ENCODE measurements at regions not wholly inside any gene's neighbourhood (a gene's known extent, or its start where the extent isn't known, plus 50 kb on each side); places are given as distances from the start of the nearest gene placed in this dataset.

- no peak overlapping the region for H3K4me2 ChIP-seq (ENCODE audit: insufficient read depth in 1 of 2, low read depth in 2 of 2, low read length in 2 of 2)
Observed at GRCh38 chr3:66719796-66720356, 219.1 kb upstream of the LRIG1 start.

More at GRCh38 chr3:66719796-66720356, 219.1 kb upstream of the LRIG1 start:
- Histone ChIP-seq H2AFZ (ENCODE audit: low read length) (no peak overlapping the region), H3K79me2 (ENCODE audit: control insufficient read depth in 1 of 2, insufficient read depth in 2 of 2, low read length in 2 of 2) (no peaks in the 10 kb centered on the region), H3K27me3 (replicated peaks in 1 of 4; ENCODE audit: control insufficient read depth in 3 of 4, extremely low read depth in 1 of 4, insufficient read depth in 3 of 4, low read length in 3 of 4) (no peaks in the 10 kb centered on the region), H3K14ac (ENCODE audit: insufficient read length) (no peak overlapping the region), H4K20me1 (replicated peaks in 1 of 2; ENCODE audit: control insufficient read depth in 1 of 2, insufficient read depth in 2 of 2, low read length in 2 of 2) (no peaks in the 10 kb centered on the region), H2AK5ac (ENCODE audit: low read depth, low read length) (no peak overlapping the region), H3K23me2 (ENCODE audit: low read depth, low read length) (no peaks in the 10 kb centered on the region), H4K8ac (ENCODE audit: extremely low read depth, insufficient read depth, low read length) (no peak overlapping the region), H3K79me1 (ENCODE audit: low read depth, low read length) (no peaks in the 10 kb centered on the region), H3K9me3 (ENCODE audit: insufficient read depth in 2 of 2, low read depth in 1 of 2, low read length in 1 of 2) (no peaks in the 10 kb centered on the region), H3K36me3 (ENCODE audit: control insufficient read depth in 2 of 4, insufficient read depth in 4 of 4, low read length in 3 of 4) (no peaks in the 10 kb centered on the region), H3K27ac (ENCODE audit: low read depth, low read length) (no peak overlapping the region), H2BK20ac (ENCODE audit: low read length) (no peak overlapping the region), H2BK5ac (ENCODE audit: low read depth, low read length) (no peak overlapping the region), H3K4me1 (replicated peaks in 1 of 4; ENCODE audit: control insufficient read depth in 3 of 4, insufficient read depth in 4 of 4, low read length in 3 of 4) (peaks cover 0 to 6% (median 2%) of the 10 kb centered on the region in 4 experiments; a peak in 2 of 7 replicates), H2BK12ac (ENCODE audit: low read depth, low read length) (no peak overlapping the region), H4K91ac (replicated peaks; ENCODE audit: insufficient read length, low read length) (no peak overlapping the region), H3K18ac (ENCODE audit: extremely low read depth, low read length) (no peak overlapping the region), H2BK15ac (ENCODE audit: low read length) (no peak overlapping the region), H4K5ac (ENCODE audit: insufficient read length, low read depth, low read length) (no peak overlapping the region), H3K23ac (ENCODE audit: insufficient read length) (no peak overlapping the region), H3K4me3 (ENCODE audit: extremely low read depth in 1 of 4, insufficient read depth in 2 of 4, low read depth in 3 of 4, low read length in 4 of 4) (no peak overlapping the region), H3K4ac (replicated peaks; ENCODE audit: insufficient read length, low read depth, low read length) (no peak overlapping the region), H3K56ac (replicated peaks; ENCODE audit: insufficient read length, low read depth, low read length) (no peak overlapping the region), H2BK120ac (replicated peaks; ENCODE audit: low read depth, low read length) (no peak overlapping the region), H3K9ac (replicated peaks in 1 of 4; ENCODE audit: extremely low read depth in 1 of 4, low read depth in 3 of 4, low read length in 3 of 4) (no peak overlapping the region)
- DNase-seq (ENCODE audit: low read depth in 1 of 2, low spot score in 2 of 2) (no peak), FAIRE-seq (no peak)
- 96% methylated on average over 6 of the region's 6 CpGs; no CpG with 5 or more reads in 1 of the 2 experiments for WGBS, 2 experiments (ENCODE audit: extremely low coverage in 1 of 2, insufficient coverage in 1 of 2, insufficient read length in 1 of 2, insufficient replicate concordance in 2 of 2, low coverage in 1 of 2, low lambda C conversion rate in 2 of 2, missing lambda C conversion rate in 1 of 2)
- ChIA-PET CTCF (ENCODE audit: partially characterized antibody) (no interaction called here), POLR2A (ENCODE audit: partially characterized antibody) (interaction anchor here (1.0 kb wide), 1 partner anchor 9 kb away, joined by 3 read pairs; no protein-coding TSS in a partner anchor)
- no peak for TF ChIP-seq NRF1 (IDR thresholded peaks at IDR 0.05; ENCODE audit: low read depth, low read length)
- TF ChIP-seq ASH2L (IDR thresholded peaks at IDR 0.05; ENCODE audit: low read length): no peak
- no peak for TF ChIP-seq RNF2 (IDR thresholded peaks at IDR 0.05; ENCODE audit: borderline replicate concordance, low read depth, low read length, missing control alignments, poor library complexity, severe bottlenecking)
- no peak for TF ChIP-seq EGR1 (IDR thresholded peaks at IDR 0.05; ENCODE audit: borderline replicate concordance, low read depth, low read length)
- no peak for TF ChIP-seq CBX5 (IDR thresholded peaks at IDR 0.05; ENCODE audit: low read depth, low read length)
- no peak for TF ChIP-seq CHD2 (IDR thresholded peaks at IDR 0.05; ENCODE audit: low read length)
- TF ChIP-seq SP1 (IDR thresholded peaks at IDR 0.05; ENCODE audit: low read depth, low read length): no peak
- no peak for TF ChIP-seq CTCF (IDR thresholded peaks at IDR 0.05; ENCODE audit: control extremely low read depth in 1 of 3, insufficient read depth in 1 of 3, low read depth in 1 of 3, low read length in 3 of 3)
- no peak for TF ChIP-seq BCL11A (IDR thresholded peaks at IDR 0.05; ENCODE audit: low read depth in 2 of 2, low read length in 2 of 2)
- TF ChIP-seq TEAD4 (IDR thresholded peaks at IDR 0.05; ENCODE audit: low read depth, low read length): no peak
- TF ChIP-seq KDM1A (IDR thresholded peaks at IDR 0.05; ENCODE audit: borderline replicate concordance, low read length): no peak
- no peak for TF ChIP-seq POLR2A (IDR thresholded peaks at IDR 0.05; ENCODE audit: control extremely low read depth in 1 of 2, low read depth in 2 of 2, low read length in 2 of 2)
- no peak for TF ChIP-seq POLR2AphosphoS5 (IDR thresholded peaks at IDR 0.05; ENCODE audit: low read depth, low read length)

Data from H1 (cell line).